ENCODE measurements at regions not wholly inside any gene's neighbourhood (a gene's known extent, or its start where the extent isn't known, plus 50 kb on each side); places are given as distances from the start of the nearest gene placed in this dataset.

DNA sequence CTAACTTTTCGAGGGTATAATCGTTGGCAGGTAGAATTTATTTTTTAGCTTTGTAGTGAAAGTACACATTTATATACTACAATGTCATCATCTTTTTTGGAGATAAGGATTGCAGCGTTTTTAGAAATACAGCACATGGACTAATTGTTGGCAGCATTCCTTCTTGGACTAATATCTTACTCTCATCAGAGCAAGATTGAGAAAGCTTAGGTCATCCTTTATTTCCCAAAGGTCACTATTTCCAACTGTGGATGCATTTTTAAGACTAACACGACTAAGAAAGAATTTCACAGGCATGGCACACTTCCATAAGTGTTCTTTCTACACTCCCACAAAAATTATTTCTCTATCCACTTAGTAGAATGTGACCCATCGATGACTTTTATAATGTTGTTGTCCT is 732.3 kb downstream of the NCAM2 start:
- DNase-seq = no peak

DNA sequence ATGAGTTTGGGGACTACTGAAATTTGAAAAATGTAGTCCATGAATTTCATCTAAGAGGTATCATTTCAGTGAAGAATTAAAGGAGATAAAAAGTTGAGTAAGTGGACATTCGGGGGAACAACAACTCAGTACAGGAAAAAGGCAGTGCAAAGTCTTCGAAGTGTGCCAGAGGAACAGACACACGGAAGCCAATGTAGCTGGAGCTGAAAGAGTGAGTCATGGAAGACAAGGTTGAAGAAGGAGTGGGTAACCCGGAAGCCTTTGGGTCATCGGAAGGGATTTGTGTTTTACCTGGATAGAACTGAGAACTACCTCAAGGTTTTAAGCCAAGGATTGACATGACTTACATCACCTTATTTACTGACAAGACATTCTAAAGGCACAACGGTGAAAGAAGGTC is 733.4 kb downstream of the NCAM2 start:
- DNase-seq = no peak

DNA sequence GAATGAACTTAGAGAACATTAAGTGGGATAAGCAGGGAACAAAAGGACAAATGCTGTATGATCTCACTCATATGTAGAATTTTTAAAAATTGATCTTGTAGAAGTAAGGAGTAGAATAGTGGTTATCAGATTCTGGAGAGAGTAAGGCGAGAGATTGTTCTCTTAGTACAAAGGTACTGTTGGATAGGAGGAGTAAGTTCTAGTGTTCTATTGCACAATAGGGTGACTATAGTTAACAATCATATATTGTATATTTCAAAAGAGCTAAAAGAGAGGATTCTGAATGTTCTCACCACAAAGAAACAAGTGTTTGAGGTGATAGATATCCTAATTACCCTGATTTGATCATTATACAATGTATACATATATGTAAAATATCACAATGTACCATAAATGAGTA is 735.9 kb downstream of the NCAM2 start:
- no peak for DNase-seq

DNA sequence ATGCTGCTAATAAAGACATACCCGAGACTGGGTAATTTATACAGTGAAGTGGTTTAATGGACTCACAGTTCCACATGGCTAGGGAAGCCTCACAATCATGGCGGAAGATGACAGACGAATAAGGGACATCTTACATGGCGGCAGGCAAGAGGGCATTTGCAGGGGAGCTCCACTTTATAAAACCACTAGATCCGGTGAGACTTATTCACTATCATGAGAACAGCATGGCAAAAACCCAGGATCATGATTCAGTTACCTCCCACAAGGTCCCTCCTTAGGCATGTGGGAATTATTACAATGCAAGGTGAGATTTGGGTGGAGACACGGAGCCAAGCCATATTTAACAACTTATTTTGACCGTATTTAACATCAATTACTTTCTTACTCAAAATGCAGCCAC is 739.0 kb downstream of the NCAM2 start:
- DNase-seq = no peak

DNA sequence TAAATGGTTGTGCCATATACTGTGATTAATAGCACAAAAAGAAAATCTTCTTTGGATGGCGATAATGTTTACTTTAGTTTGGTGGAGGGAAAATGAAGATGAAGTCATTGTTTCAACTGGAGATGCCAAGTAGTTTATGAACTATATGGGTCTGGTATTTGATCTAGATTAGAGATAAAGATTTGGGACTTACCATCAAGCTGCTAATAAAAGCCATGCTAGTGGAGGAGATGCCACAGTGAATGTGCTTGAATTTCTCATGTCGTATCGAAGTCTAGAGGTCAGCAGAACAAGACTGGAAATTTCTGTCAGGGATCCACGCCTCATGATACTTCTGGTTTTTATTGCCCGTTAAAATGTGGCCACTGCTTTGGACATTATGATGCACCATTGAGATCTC is 742.0 kb downstream of the NCAM2 start:
- no peak for DNase-seq

DNA sequence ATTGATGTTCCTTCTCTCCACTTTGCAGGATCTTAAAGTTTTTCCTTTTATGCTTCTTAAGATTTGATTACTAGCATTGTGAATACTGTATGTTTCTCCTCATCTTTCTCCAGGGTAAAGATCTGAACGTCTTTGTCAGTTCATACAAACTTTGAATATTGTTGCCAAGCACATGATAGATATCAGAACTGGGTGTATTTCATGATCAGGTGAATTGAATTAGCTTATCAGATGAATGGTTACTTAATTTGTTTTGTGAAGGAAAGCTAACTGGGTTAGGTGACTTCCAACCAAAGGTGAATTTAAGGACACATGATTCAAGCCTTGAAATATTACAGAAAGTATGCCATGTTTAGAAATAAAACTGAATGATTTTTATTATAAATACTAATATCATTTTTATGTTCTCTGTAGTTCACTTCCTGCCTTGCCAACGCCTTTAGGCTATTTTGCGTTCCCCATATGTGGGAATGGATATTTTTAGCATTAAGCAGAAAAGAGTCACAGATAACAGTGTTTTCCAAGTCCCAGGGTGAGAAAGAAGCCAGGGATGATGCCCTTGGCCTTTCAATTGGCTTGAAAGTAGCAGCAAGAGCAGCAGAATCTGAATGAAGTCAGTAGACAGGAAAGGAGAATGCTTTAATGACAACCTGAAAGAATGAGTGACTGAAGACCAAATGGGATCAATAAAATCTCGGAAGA is 752.1 kb downstream of the NCAM2 start:
- no peak for DNase-seq

DNA sequence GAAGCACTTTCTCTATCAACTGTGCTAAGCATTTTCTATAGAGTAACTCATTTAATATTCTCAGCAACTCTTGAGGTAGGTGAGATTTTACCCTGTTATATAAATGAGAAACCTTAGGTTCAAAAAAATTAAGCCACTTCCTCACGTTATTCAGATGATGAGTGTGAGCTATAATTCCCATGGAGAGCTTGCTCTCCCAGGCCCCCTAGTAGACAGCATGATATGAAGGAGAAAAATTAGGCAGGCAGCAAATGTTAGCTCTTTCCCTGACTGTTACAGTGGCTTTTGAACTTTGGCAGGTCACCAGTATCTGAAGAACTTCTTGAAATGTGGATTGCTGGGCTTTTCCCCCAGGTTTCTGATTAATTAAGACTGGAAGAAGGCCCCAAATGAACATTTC is 753.1 kb downstream of the NCAM2 start:
- no peak for DNase-seq

DNA sequence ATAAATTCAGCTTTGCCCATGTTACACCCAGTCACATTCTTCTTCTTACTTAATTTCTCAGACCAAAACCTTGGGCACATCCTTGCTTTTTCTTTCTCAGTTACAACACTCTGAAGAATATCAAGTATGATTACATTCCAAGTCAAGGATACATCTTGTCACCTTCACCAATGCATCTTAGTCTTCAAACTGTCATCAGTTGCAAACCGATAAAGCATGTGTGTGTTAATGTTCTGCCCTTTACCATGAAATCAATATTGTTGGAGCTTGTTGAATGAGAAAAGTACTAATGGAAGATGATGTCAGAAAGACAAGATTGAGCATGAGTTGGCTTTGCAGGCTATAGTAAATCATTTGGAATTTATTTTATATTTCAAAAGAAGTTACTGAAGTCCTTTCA is 764.6 kb downstream of the NCAM2 start:
- DNase-seq = no peak

DNA sequence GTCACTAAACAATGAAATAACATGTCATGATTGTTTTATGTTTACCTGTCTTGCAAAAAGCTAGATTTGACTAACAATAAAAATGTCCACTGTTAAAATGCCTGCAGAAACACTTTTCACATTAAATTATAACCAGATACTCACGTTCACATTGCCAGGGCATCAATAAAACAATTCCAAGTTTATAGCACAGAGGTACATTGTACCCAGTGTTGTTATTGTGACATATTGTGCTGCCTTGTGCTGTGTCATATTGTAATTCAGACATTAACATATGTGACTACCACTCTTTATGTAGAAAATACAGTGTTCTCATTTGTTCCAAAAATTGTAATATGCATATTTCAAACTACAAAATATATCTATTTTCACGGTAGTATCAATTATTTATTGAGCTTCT is 766.1 kb downstream of the NCAM2 start:
- DNase-seq = no peak

DNA sequence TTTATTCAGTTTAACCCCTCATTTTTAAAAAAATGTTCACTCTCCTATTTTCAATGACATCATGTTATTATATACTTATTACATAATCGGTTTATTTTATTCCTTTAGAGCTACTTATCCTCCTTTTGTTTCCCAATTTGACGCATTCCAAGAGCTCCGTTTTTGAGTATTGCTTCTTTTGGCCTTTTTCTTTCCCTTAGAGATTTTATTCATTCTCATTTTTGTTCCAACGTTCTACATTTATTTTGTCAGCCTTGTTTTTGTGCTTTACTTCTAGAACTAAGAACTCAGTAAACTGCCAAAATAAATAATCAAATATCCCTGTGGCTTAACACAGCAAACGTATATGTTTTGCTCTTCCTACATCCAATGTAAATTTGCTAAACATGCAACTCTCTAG is 769.1 kb downstream of the NCAM2 start:
- DNase-seq = no peak

DNA sequence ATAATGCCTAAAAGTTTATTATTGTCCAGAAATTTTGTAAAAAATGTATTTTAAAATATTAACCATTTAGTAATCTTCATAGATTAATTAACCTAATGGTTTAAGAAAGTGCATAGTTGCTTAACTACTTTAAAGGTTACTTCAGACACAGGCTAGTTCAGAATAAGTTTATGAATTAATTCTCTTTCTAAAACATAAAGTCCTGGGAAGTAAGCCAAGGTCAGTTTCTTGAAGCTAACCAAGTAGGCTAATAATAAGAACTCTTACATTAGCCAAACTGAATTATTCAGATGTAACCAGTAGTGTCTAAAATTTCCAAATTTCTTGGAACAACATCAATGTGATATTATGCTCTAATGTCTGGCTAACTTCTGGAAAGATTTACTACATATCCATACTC is 790.4 kb downstream of the NCAM2 start:
- no peak for DNase-seq

DNA sequence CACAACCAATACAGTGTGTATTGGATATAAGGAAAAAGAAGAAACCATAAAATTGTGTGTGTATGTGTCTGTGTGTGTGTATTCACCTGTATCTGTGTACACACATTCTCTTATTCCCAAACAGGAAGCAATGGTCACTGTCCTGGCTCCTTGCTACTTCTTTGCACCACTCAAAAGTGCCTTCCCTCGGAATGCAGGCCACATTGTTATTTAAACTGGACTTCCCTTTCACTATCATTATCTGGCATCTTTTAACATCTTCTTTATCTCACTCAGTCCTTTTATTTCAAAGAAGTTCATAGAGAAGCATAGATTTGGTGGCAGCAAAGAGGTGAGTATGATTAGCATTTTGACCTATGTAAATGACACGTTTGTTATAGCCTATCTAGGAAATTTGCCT is 803.7 kb downstream of the NCAM2 start:
- DNase-seq = no peak

DNA sequence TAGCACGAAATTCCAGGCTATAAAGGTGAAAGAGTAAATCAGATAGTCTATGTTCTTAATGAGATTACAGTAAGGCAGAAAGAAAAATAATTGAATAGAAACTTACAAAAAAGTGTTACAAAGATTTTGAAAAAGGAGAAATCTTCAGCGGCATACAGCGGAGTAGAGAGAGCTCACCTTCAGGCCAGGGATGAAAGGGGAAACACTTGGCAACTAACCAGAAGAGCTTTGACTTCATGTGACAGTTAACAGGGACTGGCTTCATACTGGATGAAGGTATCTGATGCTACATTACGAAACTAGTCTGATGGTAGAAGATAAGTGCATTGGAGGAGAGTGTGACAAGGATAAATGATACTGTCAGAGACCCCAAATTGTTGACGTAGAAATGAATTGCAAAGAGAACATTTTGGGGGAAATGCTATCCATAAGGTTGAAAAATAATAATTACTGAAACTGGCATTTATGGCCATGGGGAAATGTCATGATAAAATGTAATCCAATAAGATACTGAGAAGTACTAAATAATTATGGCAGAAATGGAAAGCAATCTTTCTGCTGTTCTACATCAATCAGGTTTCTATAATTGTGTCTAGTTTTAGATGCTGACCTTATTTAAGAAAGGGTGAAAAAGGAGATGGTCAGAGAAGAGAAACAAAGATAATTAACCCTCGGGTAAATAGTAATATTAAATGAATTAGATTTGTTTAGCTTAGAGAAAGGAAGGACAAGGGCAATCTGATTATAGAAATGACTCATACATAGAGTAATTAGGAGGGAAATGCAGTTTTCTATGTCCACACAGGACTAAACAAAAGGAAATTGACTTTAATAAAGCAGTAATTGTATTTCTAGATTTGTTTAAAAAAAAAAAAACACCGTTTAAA is 808.7 kb downstream of the NCAM2 start:
- no peak for DNase-seq

DNA sequence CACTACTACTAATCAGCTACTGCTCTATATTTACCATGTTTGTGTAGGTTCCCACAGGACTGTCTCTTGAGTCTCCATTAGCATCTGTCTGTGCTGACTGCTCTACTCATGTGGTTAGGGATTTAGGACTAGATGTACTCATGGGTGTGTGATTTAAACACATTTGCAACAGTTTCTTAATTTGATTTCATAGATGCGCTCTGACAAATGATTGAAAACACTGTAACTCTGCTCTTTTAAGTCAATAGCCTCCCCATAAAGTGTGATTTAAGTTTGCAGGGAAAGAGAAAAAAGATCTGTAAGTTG is 809.3 kb downstream of the NCAM2 start:
- no peak for DNase-seq

DNA sequence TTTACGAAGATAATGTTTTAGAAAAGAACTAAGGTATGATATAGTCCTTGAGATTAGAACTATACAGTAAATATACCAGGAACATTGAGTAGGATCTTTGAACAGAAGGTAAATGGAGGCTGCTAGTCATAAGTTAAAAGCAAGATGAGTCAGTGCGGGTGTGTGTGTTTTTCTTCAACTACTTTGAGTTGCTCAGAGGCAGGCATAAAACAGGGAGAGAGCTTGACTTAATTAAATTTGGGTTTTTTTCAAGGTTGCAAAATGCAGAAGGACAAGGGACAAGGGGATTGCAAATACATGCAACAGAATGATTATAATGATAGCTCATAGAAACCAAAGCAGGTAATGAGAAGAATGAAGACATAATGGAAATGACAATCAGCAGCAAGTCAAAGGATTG is 815.1 kb downstream of the NCAM2 start:
- DNase-seq = no peak

DNA sequence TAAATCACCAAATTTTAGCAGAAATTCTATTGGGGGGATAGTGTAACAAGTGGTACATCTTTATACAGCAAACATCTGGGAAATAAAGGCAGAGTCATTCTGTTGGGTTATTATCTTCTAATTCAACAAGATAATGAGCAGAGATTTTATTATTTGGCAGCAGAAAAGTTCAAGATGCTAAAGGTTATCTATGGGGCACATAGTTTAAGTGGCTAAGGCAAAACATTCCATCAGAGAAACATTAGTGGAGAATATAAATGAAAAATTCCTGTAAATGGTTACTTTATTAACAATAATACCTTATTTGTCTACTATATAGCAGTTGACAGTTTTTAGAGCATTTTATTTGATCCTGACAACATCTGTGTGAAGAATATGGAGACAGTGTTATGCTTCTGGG is 815.7 kb downstream of the NCAM2 start:
- no peak for DNase-seq

DNA sequence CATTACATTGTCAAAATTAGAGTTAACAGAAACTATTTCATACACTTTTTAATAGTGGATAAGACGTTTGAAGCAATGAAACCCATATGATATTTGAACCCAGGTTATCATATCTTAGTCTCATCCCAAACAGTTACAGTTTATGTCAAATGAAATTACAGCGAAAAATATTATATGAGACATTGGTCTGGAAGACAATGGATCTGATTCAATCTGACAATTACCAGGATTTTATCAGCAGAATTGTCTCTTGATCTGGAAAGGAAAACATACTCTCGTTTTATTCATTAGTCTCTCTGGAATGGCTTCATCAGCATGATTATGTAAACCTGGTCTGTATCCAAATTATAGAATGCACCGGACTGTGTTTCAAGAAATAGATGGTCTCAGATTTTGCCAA is 818.6 kb downstream of the NCAM2 start:
- DNase-seq = no peak

DNA sequence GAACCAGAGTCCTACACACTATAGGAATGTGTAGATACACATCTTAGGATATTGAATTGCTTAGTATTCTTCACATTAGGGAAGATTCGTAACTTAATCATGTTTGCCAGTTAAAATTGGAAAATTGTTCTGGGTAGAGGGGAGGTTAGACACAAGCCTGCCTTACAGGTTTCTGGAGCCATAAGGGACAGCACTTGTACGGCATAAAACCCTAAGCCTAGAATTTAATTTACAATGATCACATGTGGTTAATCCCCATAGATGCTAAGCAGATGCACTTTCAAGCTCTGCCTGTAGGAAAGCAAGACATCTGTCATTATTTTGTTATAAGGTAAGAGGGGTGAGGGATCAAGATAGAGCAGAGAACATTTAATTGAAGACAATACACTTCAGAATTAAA is 820.7 kb downstream of the NCAM2 start:
- DNase-seq = no peak

DNA sequence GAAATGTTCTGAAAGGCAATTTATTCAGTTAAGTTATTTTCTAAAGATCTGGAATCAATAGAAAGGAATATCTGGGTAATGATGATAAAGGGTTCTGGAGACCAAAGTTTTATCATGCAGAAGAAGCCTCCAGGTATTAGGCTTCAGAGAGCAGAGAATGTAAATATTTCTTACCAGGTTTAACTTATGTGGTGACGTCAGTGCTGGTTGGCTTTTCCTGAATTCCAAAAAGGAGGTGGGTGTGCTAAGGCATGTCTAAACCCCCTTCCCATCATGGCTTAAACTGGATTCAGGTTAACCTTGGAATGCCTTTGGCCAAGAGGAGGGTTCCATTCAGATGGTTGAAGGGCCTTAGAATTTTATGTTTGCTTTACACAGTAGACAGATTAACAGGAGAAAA is 829.9 kb downstream of the NCAM2 start:
- DNase-seq = no peak

DNA sequence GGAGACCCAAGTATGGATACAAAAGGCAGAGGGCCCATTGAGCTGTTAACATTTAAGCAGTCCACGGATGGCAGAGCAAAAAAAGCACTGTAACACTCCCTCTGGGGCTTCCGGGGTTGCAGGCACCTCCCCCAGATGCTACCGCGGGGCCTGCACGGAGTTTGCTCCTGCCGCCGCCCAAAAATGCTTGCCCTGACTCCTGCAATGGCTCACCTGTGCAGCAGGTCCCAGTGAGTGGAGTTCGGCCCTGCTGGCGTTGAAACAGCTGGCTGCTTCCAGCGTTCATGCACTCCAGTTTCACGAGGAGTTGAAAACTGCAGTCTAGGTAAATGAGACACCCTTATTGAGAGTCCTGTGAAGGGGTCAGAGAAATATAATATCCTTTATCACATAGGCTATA is 832.8 kb downstream of the NCAM2 start:
- DNase-seq = no peak

DNA sequence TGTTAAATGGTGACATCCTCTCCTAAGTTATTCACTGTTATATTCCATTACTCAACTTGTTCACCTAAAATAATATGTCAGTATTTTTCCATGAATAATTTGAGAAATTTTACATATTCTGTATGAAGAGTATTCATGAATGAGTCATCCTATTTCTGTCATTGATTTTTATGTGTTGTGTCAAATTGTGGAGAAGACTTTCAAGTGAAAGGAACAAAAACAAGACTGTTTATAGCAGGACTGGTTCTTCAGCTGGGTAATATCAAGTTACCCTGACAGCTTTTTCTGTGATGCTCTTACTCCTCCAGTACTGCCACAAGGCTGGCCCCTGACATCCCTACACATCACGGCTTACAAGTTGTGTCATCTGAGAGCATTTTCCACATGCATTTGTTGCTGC is 847.7 kb downstream of the NCAM2 start:
- no peak for DNase-seq

DNA sequence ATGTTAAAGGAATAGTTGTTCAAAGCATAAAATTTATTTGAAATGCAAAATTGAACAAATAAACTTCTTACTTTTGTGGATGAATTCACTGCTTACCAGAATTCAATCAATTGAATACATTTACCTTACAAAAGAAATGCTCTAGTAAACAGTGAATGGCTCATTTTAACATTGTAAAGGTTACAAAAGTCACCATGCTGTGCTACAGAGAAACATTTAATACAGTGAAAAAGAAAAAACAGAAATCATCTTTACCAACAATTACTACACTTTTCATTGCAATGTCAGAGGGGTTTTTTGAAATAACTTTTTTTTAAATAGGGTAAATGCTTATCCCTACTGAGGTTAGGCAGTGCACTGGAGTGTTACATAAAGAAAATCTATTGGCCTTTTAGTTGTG is 853.0 kb downstream of the NCAM2 start:
- no peak for DNase-seq

DNA sequence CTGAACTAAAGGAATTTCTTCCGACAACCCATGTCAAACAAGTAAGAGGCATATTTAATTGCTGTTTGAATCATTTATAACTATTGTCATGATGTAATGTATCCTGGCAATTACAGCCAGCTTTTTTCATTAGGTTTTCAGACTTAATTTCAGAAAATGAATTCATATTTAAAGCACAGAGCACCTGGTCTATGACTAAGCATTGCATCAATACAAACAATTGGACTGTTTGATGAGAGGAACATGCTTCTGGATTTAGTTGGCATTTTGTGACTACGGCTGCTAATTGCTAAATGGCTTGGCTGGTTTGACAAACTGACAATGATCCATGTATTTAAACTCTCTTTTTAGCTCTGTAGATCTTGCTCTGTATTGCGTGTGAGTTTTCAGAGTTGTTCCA is 853.4 kb downstream of the NCAM2 start:
- DNase-seq = no peak

DNA sequence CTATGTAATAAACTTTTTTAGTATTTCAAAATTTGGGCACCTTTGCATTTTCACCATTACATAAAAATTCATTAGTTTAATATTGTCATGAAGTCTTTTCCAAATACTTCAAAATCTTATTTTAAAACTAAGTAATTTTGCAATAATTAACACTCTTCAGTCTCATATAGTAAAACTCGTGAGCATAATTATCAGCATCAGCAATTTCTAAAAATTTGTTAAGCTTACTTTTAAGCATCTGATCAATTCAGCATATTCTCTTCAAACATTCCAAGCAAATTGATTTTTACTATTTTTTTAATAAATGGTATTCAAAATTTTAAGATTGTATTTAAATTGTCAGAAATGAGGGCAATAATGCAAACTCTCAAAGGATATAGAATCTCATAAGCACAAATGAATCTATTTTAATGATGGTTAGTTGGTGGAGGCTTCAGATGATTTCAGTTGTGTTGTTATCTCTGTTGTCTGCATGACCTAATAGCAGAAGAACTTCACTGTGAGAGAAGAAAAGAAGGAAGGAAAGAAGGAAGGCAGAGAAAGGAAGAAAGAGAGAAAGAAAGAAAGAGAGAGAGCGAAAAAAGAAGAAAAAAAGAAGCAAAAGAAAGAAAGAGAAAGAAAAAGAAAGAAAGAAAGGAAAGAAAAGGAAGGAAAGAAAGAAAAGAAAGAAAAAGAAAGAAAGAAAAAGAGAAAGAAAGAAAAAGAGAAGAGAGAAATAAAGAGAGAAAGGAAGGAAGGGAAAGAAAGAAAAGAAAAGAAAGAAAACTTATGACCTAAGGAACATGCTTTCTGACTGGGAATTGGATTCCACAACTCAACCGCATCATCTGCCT is 860.5 kb downstream of the NCAM2 start:
- DNase-seq = no peak

Data from fibroblast of skin of scalp (primary cell).